CD8-positive, alpha-beta memory T cell (primary cell): ENCODE measurements at regions not wholly inside any gene's neighbourhood (a gene's known extent, or its start where the extent isn't known, plus 50 kb on each side); places are given as distances from the start of the nearest gene placed in this dataset.

Experiments
- CTCF ChIA-PET: fragments of 350-600 bp; sonication (Branson Sonifier 250); formaldehyde crosslinking; loops from one replicate; lab custom pipeline; 2021; ENCODE audit warnings: antibody characterized with exemption; lab: Charles Lee
- POLR2A ChIA-PET: fragments of 350-600 bp; sonication (Branson Sonifier 250); formaldehyde crosslinking; loops from one replicate; lab custom pipeline; 2021; ENCODE audit warnings: antibody characterized with exemption; lab: Charles Lee
- DNase-seq, 5 donors: peaks; one replicate each; pipeline versions ENCODE4 v3.0.0 to v3.0.0-alpha.2; 2020 to 2022; ENCODE audit warnings: mixed read lengths in 1 of 5
- H3K27ac ChIP-seq: one replicate; pipeline ENCODE4 v1.7.0; 2013; ENCODE audit warnings: low read depth, mild to moderate bottlenecking, low read length, moderate library complexity
- H3K27me3 ChIP-seq: 2 replicates; pipeline ENCODE4 v1.7.0; 2013; ENCODE audit warnings: low read length, mild to moderate bottlenecking; ENCODE audit not compliant: insufficient read depth, poor library complexity, severe bottlenecking
- H3K36me3 ChIP-seq: 2 replicates; pipeline ENCODE4 v1.7.0; 2013; ENCODE audit warnings: mild to moderate bottlenecking, low read length, moderate library complexity; ENCODE audit not compliant: insufficient read depth
- H3K4me1 ChIP-seq: 2 replicates; pipeline ENCODE4 v1.7.0; 2013; ENCODE audit warnings: mild to moderate bottlenecking, low read length, moderate library complexity; ENCODE audit not compliant: insufficient read depth
- H3K4me3 ChIP-seq: 2 replicates; pipeline ENCODE4 v1.7.0; 2013; ENCODE audit warnings: mild to moderate bottlenecking, low read length
- H3K9me3 ChIP-seq: 2 replicates; pipeline ENCODE4 v1.7.0; 2013; ENCODE audit warnings: mild to moderate bottlenecking, low read length
- H3K27ac Mint-ChIP-seq, 8 donors: one replicate each; pipeline ENCODE4 v1.8.0; 2020 to 2021; ENCODE audit warnings: mixed read lengths in 8 of 8, mild to moderate bottlenecking in 6 of 8, inconsistent platforms in 3 of 8, moderate library complexity in 3 of 8
- H3K27me3 Mint-ChIP-seq, 2 donors: one replicate each; pipeline ENCODE4 v1.8.0; 2020 to 2021; ENCODE audit warnings: mixed read lengths in 2 of 2, mild to moderate bottlenecking in 1 of 2, moderate library complexity in 1 of 2
- H3K36me3 Mint-ChIP-seq, 3 donors: one replicate each; pipeline ENCODE4 v1.8.0; 2020 to 2021; ENCODE audit warnings: mixed read lengths in 3 of 3, inconsistent platforms in 1 of 3, mild to moderate bottlenecking in 1 of 3
- H3K4me1 Mint-ChIP-seq, 3 donors: one replicate each; pipeline ENCODE4 v1.8.0; 2020 to 2021; ENCODE audit warnings: mixed read lengths in 3 of 3, inconsistent platforms in 1 of 3, mild to moderate bottlenecking in 1 of 3
- H3K4me3 Mint-ChIP-seq, 7 donors: one replicate each; pipeline ENCODE4 v1.8.0; 2020 to 2021; ENCODE audit warnings: mixed read lengths in 7 of 7, mild to moderate bottlenecking in 6 of 7, moderate library complexity in 4 of 7, inconsistent platforms in 2 of 7
- H3K9me3 Mint-ChIP-seq, 5 donors: one replicate each; pipeline ENCODE4 v1.8.0; 2020 to 2022; ENCODE audit warnings: mixed read lengths in 5 of 5, mild to moderate bottlenecking in 3 of 5, moderate library complexity in 2 of 5, inconsistent platforms in 1 of 5

GRCh38 chr17:5952518-5952917 is 117.7 kb upstream of the WSCD1 start:
- Mint-ChIP-seq H3K27me3 (peaks cover 21 to 48% of the 10 kb centered on the region in 2 donors), H3K4me1 (no peaks in the 10 kb centered on the region), H3K36me3 (no peaks in the 10 kb centered on the region), H3K4me3 (no peak overlapping the region), H3K9me3 (peaks cover 0 to 9% (median 6%) of the 10 kb centered on the region in 5 donors), H3K27ac (no peak overlapping the region)
- Histone ChIP-seq H3K36me3 (no peaks in the 10 kb centered on the region), H3K9me3 (no peaks in the 10 kb centered on the region), H3K27ac (no peak overlapping the region), H3K4me1 (no peaks in the 10 kb centered on the region), H3K27me3 (no peaks in the 10 kb centered on the region), H3K4me3 (no peak overlapping the region)
- DNase-seq, result no peak
- CTCF ChIA-PET, result no interaction called here
- POLR2A ChIA-PET, result no interaction called here

GRCh38 chr17:5955764-5956163 is 114.4 kb upstream of the WSCD1 start:
- no peak overlapping the region for H3K27ac ChIP-seq
- Mint-ChIP-seq H3K4me3 (no peak overlapping the region), H3K27ac (no peak overlapping the region), H3K36me3 (no peaks in the 10 kb centered on the region), H3K9me3 (peaks cover 0 to 9% (median 6%) of the 10 kb centered on the region in 5 donors), H3K27me3 (peaks cover 5 to 35% of the 10 kb centered on the region in 2 donors), H3K4me1 (no peaks in the 10 kb centered on the region)
- H3K9me3 ChIP-seq, result no peaks in the 10 kb centered on the region
- DNase-seq, result no peak
- CTCF ChIA-PET, result no interaction called here
- H3K4me1 ChIP-seq, result no peaks in the 10 kb centered on the region
- no peaks in the 10 kb centered on the region for H3K36me3 ChIP-seq
- H3K27me3 ChIP-seq, result no peaks in the 10 kb centered on the region
- POLR2A ChIA-PET, result no interaction called here
- H3K4me3 ChIP-seq, result no peak overlapping the region

GRCh38 chr17:5958850-5959249 is 111.3 kb upstream of the WSCD1 start:
- Histone ChIP-seq H3K36me3 (no peaks in the 10 kb centered on the region), H3K4me1 (no peaks in the 10 kb centered on the region), H3K4me3 (no peak overlapping the region), H3K9me3 (no peaks in the 10 kb centered on the region), H3K27ac (no peak overlapping the region), H3K27me3 (no peaks in the 10 kb centered on the region)
- no peak for DNase-seq
- H3K27me3 Mint-ChIP-seq, result peaks cover 5 to 30% of the 10 kb centered on the region in 2 donors
- no peak overlapping the region for H3K4me3 Mint-ChIP-seq
- POLR2A ChIA-PET, result no interaction called here
- CTCF ChIA-PET, result no interaction called here
- H3K36me3 Mint-ChIP-seq, result no peaks in the 10 kb centered on the region
- H3K9me3 Mint-ChIP-seq, result peaks cover 0 to 9% (median 6%) of the 10 kb centered on the region in 5 donors
- H3K27ac Mint-ChIP-seq, result no peak overlapping the region
- H3K4me1 Mint-ChIP-seq, result no peaks in the 10 kb centered on the region

GRCh38 chr17:5962371-5962770 is 107.8 kb upstream of the WSCD1 start:
- Mint-ChIP-seq H3K4me3 (no peak overlapping the region), H3K4me1 (no peaks in the 10 kb centered on the region), H3K9me3 (peaks cover 0 to 3% (median 0%) of the 10 kb centered on the region in 5 donors), H3K36me3 (no peaks in the 10 kb centered on the region), H3K27me3 (peaks cover 2 to 35% of the 10 kb centered on the region in 2 donors), H3K27ac (no peak overlapping the region)
- Histone ChIP-seq H3K36me3 (no peaks in the 10 kb centered on the region), H3K9me3 (no peaks in the 10 kb centered on the region), H3K27me3 (no peaks in the 10 kb centered on the region), H3K27ac (no peak overlapping the region), H3K4me1 (no peaks in the 10 kb centered on the region), H3K4me3 (no peak overlapping the region)
- no peak for DNase-seq
- CTCF ChIA-PET, result no interaction called here
- POLR2A ChIA-PET, result no interaction called here

- Histone ChIP-seq H3K4me3 (no peak overlapping the region), H3K36me3 (no peaks in the 10 kb centered on the region), H3K27ac (no peak overlapping the region), H3K9me3 (no peaks in the 10 kb centered on the region), H3K27me3 (no peaks in the 10 kb centered on the region), H3K4me1 (no peaks in the 10 kb centered on the region)
- H3K27ac Mint-ChIP-seq, result no peak overlapping the region
- DNase-seq, result no peak
- H3K9me3 Mint-ChIP-seq, result peaks cover 3 to 9% (median 7%) of the 10 kb centered on the region in 5 donors
- H3K4me1 Mint-ChIP-seq, result no peaks in the 10 kb centered on the region
- H3K4me3 Mint-ChIP-seq, result no peak overlapping the region
- ChIA-PET POLR2A (no interaction called here), CTCF (no interaction called here)
- no peaks in the 10 kb centered on the region for H3K36me3 Mint-ChIP-seq
- peaks cover 12 to 37% of the 10 kb centered on the region in 2 donors for H3K27me3 Mint-ChIP-seq
Observed at GRCh38 chr17:5971969-5972368, 98.2 kb upstream of the WSCD1 start.

GRCh38 chr17:5973410-5973809 is 96.8 kb upstream of the WSCD1 start:
- H3K27ac Mint-ChIP-seq, result no peak overlapping the region
- H3K4me3 Mint-ChIP-seq, result no peak overlapping the region
- H3K4me3 ChIP-seq, result no peak overlapping the region
- no peaks in the 10 kb centered on the region for H3K36me3 Mint-ChIP-seq
- H3K27me3 ChIP-seq, result no peaks in the 10 kb centered on the region
- no peak overlapping the region for H3K27ac ChIP-seq
- no peaks in the 10 kb centered on the region for H3K4me1 Mint-ChIP-seq
- no peaks in the 10 kb centered on the region for H3K4me1 ChIP-seq
- CTCF ChIA-PET, result no interaction called here
- POLR2A ChIA-PET, result no interaction called here
- peaks cover 3 to 8% (median 7%) of the 10 kb centered on the region in 5 donors for H3K9me3 Mint-ChIP-seq
- H3K36me3 ChIP-seq, result no peaks in the 10 kb centered on the region
- no peak for DNase-seq
- H3K27me3 Mint-ChIP-seq, result peaks cover 12 to 34% of the 10 kb centered on the region in 2 donors
- H3K9me3 ChIP-seq, result no peaks in the 10 kb centered on the region

- no peaks in the 10 kb centered on the region for H3K27me3 ChIP-seq
- H3K4me1 ChIP-seq, result no peaks in the 10 kb centered on the region
- H3K36me3 Mint-ChIP-seq, result no peaks in the 10 kb centered on the region
Observed at GRCh38 chr17:5975661-5976060, 94.5 kb upstream of the WSCD1 start.

GRCh38 chr17:5976251-5976650 is 93.9 kb upstream of the WSCD1 start:
- Histone ChIP-seq H3K27me3 (no peaks in the 10 kb centered on the region), H3K4me1 (no peaks in the 10 kb centered on the region), H3K36me3 (no peaks in the 10 kb centered on the region), H3K27ac (no peak overlapping the region), H3K9me3 (no peaks in the 10 kb centered on the region), H3K4me3 (no peak overlapping the region)
- CTCF ChIA-PET, result no interaction called here
- Mint-ChIP-seq H3K9me3 (peaks cover 0 to 3% (median 0%) of the 10 kb centered on the region in 5 donors), H3K4me3 (no peak overlapping the region), H3K36me3 (no peaks in the 10 kb centered on the region), H3K27ac (no peak overlapping the region), H3K4me1 (no peaks in the 10 kb centered on the region), H3K27me3 (peaks cover 7 to 24% of the 10 kb centered on the region in 2 donors)
- POLR2A ChIA-PET, result no interaction called here
- DNase-seq, result no peak

More at GRCh38 chr17:5975661-5976060, 94.5 kb upstream of the WSCD1 start:
- POLR2A ChIA-PET, result no interaction called here
- Histone ChIP-seq H3K9me3 (no peaks in the 10 kb centered on the region), H3K4me3 (no peak overlapping the region), H3K36me3 (no peaks in the 10 kb centered on the region), H3K27ac (no peak overlapping the region)
- Mint-ChIP-seq H3K27ac (no peak overlapping the region), H3K4me1 (no peaks in the 10 kb centered on the region), H3K4me3 (no peak overlapping the region), H3K9me3 (peaks cover 0 to 3% (median 0%) of the 10 kb centered on the region in 5 donors), H3K27me3 (peaks cover 10 to 25% of the 10 kb centered on the region in 2 donors)
- no peak for DNase-seq
- CTCF ChIA-PET, result no interaction called here

GRCh38 chr17:5978496-5978895 is 91.7 kb upstream of the WSCD1 start:
- Mint-ChIP-seq H3K27me3 (peaks cover 9 to 28% of the 10 kb centered on the region in 2 donors), H3K36me3 (no peaks in the 10 kb centered on the region), H3K4me3 (no peak overlapping the region), H3K4me1 (no peaks in the 10 kb centered on the region), H3K9me3 (peaks cover 0 to 3% (median 0%) of the 10 kb centered on the region in 5 donors), H3K27ac (no peak overlapping the region)
- Histone ChIP-seq H3K9me3 (no peaks in the 10 kb centered on the region), H3K36me3 (no peaks in the 10 kb centered on the region), H3K27ac (no peak overlapping the region), H3K27me3 (no peaks in the 10 kb centered on the region), H3K4me3 (no peak overlapping the region), H3K4me1 (no peaks in the 10 kb centered on the region)
- POLR2A ChIA-PET, result no interaction called here
- no peak for DNase-seq
- CTCF ChIA-PET, result no interaction called here
